ENCODE measurements at regions not wholly inside any gene's neighbourhood (a gene's known extent, or its start where the extent isn't known, plus 50 kb on each side); places are given as distances from the start of the nearest gene placed in this dataset.

GRCh38 chr5:158054223-158055110 is 195.5 kb upstream of the CLINT1 start:
- Histone ChIP-seq H3K4me2 (ENCODE audit: low read length) (no peak overlapping the region), H3K36me3 (ENCODE audit: insufficient read depth, low read length) (no peaks in the 10 kb centered on the region), H3K9me3 (ENCODE audit: low read length) (no peaks in the 10 kb centered on the region), H3K4me1 (ENCODE audit: insufficient read depth, low read length, poor library complexity, severe bottlenecking) (no peaks in the 10 kb centered on the region), H3K27ac (ENCODE audit: low read depth, low read length, poor library complexity, severe bottlenecking) (no peak overlapping the region), H2AFZ (ENCODE audit: low read length) (no peak overlapping the region), H4K20me1 (ENCODE audit: insufficient read depth, low read length) (no peaks in the 10 kb centered on the region), H3K4me3 (ENCODE audit: low read depth, low read length, poor library complexity, severe bottlenecking) (no peak overlapping the region), H3K79me2 (ENCODE audit: insufficient read depth, low read depth, low read length) (no peaks in the 10 kb centered on the region), H3K9me2 (ENCODE audit: insufficient read depth, low read length) (no peaks in the 10 kb centered on the region)
- intact Hi-C loops (cut with micrococcal nuclease; ENCODE audit: unreplicated experiment), result no loop called here
- ChIA-PET POLR2A (interaction anchor here (0.8 kb wide), 1 partner anchor 52 kb away, joined by 3 read pairs; no protein-coding TSS in a partner anchor), CTCF (ENCODE audit: unreplicated experiment) (no interaction called here)
- BruUV-seq (replicated peaks), result no TSS peak
- no peak for DNase-seq (ENCODE audit: low spot score)
- TF ChIP-seq EZH2phosphoT487 (IDR thresholded peaks at IDR 0.05; ENCODE audit: borderline replicate concordance, low read depth, low read length) (no peak), CTCF (conservative IDR thresholded peaks at IDR 0.05; ENCODE audit: low read length) (no peak)

- Histone ChIP-seq H2AFZ (ENCODE audit: low read length) (no peak overlapping the region), H3K79me2 (ENCODE audit: insufficient read depth, low read depth, low read length) (no peaks in the 10 kb centered on the region), H3K36me3 (ENCODE audit: insufficient read depth, low read length) (no peaks in the 10 kb centered on the region), H3K4me3 (ENCODE audit: low read depth, low read length, poor library complexity, severe bottlenecking) (no peak overlapping the region), H3K9me3 (ENCODE audit: low read length) (no peaks in the 10 kb centered on the region), H3K9me2 (ENCODE audit: insufficient read depth, low read length) (no peaks in the 10 kb centered on the region), H3K4me2 (ENCODE audit: low read length) (no peak overlapping the region), H3K4me1 (ENCODE audit: insufficient read depth, low read length, poor library complexity, severe bottlenecking) (no peaks in the 10 kb centered on the region), H3K27ac (ENCODE audit: low read depth, low read length, poor library complexity, severe bottlenecking) (no peak overlapping the region), H4K20me1 (ENCODE audit: insufficient read depth, low read length) (no peaks in the 10 kb centered on the region)
- POLR2A ChIA-PET, result interaction anchor here (0.7 to 1.2 kb wide), 3 partner anchors 12 to 1334 kb away, joined by 3 read pairs; no protein-coding TSS in a partner anchor
- no peak for TF ChIP-seq EZH2phosphoT487 (IDR thresholded peaks at IDR 0.05; ENCODE audit: borderline replicate concordance, low read depth, low read length)
- no peak for TF ChIP-seq CTCF (conservative IDR thresholded peaks at IDR 0.05; ENCODE audit: low read length)
- no TSS peak for BruUV-seq (replicated peaks)
- intact Hi-C loops (cut with micrococcal nuclease; ENCODE audit: unreplicated experiment), result no loop called here
- no peak for DNase-seq (ENCODE audit: low spot score)
- CTCF ChIA-PET (ENCODE audit: unreplicated experiment), result interaction anchor here (1.3 kb wide), 1 partner anchor 24 kb away, joined by 3 read pairs; no protein-coding TSS in a partner anchor
These were observed 192.1 kb upstream of the CLINT1 start for GRCh38 chr5:158051036-158051435.

- intact Hi-C loops (cut with micrococcal nuclease; ENCODE audit: unreplicated experiment), result no loop called here
- H3K4me1 ChIP-seq (ENCODE audit: insufficient read depth, low read length, poor library complexity, severe bottlenecking), result no peaks in the 10 kb centered on the region
- no peak overlapping the region for H3K4me3 ChIP-seq (ENCODE audit: low read depth, low read length, poor library complexity, severe bottlenecking)
- no peaks in the 10 kb centered on the region for H3K79me2 ChIP-seq (ENCODE audit: insufficient read depth, low read depth, low read length)
- no peak overlapping the region for H3K27ac ChIP-seq (ENCODE audit: low read depth, low read length, poor library complexity, severe bottlenecking)
- H3K9me3 ChIP-seq (ENCODE audit: low read length), result no peaks in the 10 kb centered on the region
- POLR2A ChIA-PET, result interaction anchor here (0.6 to 1.2 kb wide), 3 partner anchors 13 to 1309 kb away, joined by 3 read pairs; no protein-coding TSS in a partner anchor
- TF ChIP-seq CTCF (conservative IDR thresholded peaks at IDR 0.05; ENCODE audit: low read length), result no peak
- TF ChIP-seq EZH2phosphoT487 (IDR thresholded peaks at IDR 0.05; ENCODE audit: borderline replicate concordance, low read depth, low read length), result no peak
- DNase-seq (ENCODE audit: low spot score), result no peak
- no peaks in the 10 kb centered on the region for H3K36me3 ChIP-seq (ENCODE audit: insufficient read depth, low read length)
- H4K20me1 ChIP-seq (ENCODE audit: insufficient read depth, low read length), result no peaks in the 10 kb centered on the region
- H2AFZ ChIP-seq (ENCODE audit: low read length), result no peak overlapping the region
- H3K4me2 ChIP-seq (ENCODE audit: low read length), result no peak overlapping the region
- H3K9me2 ChIP-seq (ENCODE audit: insufficient read depth, low read length), result no peaks in the 10 kb centered on the region
- BruUV-seq (replicated peaks), result no TSS peak
- CTCF ChIA-PET (ENCODE audit: unreplicated experiment), result interaction anchor here (1.3 kb wide), 1 partner anchor 25 kb away, joined by 3 read pairs; no protein-coding TSS in a partner anchor
These were observed 191.5 kb upstream of the CLINT1 start for GRCh38 chr5:158050421-158050820.
